HEK293 (cell line): ENCODE measurements at regions not wholly inside any gene's neighbourhood (a gene's known extent, or its start where the extent isn't known, plus 50 kb on each side); places are given as distances from the start of the nearest gene placed in this dataset.

Experiments
- CTCF ChIP-seq: fragments of 450-650 bp; formaldehyde crosslinking; IDR thresholded peaks from 2 replicates; pipeline ENCODE4 v1.5.1; 2016; ENCODE audit warnings: missing biosample characterization, missing genetic modification characterization
- ELK4 ChIP-seq: IDR thresholded peaks from 2 replicates; pipeline ENCODE4 v1.6.1; 2011; ENCODE audit warnings: mild to moderate bottlenecking, low read depth, low read length, borderline replicate concordance
- HOXD13 ChIP-seq: sonication (generic); formaldehyde crosslinking; IDR thresholded peaks from 2 replicates; pipeline ENCODE4 v1.8.0; 2022; ENCODE audit warnings: missing genetic modification reagents, borderline replicate concordance
- ZFP3 ChIP-seq: fragments of 450-650 bp; formaldehyde crosslinking; IDR thresholded peaks from 2 replicates; pipeline ENCODE4 v1.5.1; 2016; ENCODE audit warnings: low read depth, missing biosample characterization, missing genetic modification characterization
- ZNF155 ChIP-seq: fragments of 450-650 bp; formaldehyde crosslinking; IDR thresholded peaks from 2 replicates; pipeline ENCODE4 v1.5.1; 2016; ENCODE audit warnings: missing biosample characterization, missing genetic modification characterization
- ZNF311 ChIP-seq: fragments of 450-650 bp; formaldehyde crosslinking; IDR thresholded peaks from 2 replicates; pipeline ENCODE4 v1.5.1; 2017; ENCODE audit warnings: missing biosample characterization, missing genetic modification characterization, borderline replicate concordance
- ZNF324 ChIP-seq: fragments of 450-650 bp; formaldehyde crosslinking; IDR thresholded peaks from 2 replicates; pipeline ENCODE4 v1.5.1; 2016; ENCODE audit warnings: missing biosample characterization, missing genetic modification characterization
- ZNF354C ChIP-seq: fragments of 450-650 bp; formaldehyde crosslinking; IDR thresholded peaks from 2 replicates; pipeline ENCODE4 v1.5.1; 2016; ENCODE audit warnings: missing biosample characterization, missing genetic modification characterization, low read depth, borderline replicate concordance
- ZNF664 ChIP-seq: fragments of 450-650 bp; formaldehyde crosslinking; IDR thresholded peaks from 2 replicates; pipeline ENCODE4 v1.5.1; 2016; ENCODE audit warnings: missing biosample characterization, missing genetic modification characterization
- ZNF677 ChIP-seq: fragments of 450-650 bp; IDR thresholded peaks from 2 replicates; pipeline ENCODE4 v1.5.0; 2018; ENCODE audit warnings: missing biosample characterization, mild to moderate bottlenecking, missing genetic modification characterization, moderate library complexity
- ZSCAN30 ChIP-seq: fragments of 450-650 bp; IDR thresholded peaks from 2 replicates; pipeline ENCODE4 v1.5.1; 2018; ENCODE audit warnings: missing biosample characterization, mild to moderate bottlenecking, missing genetic modification characterization, moderate library complexity
- TF ChIP-seq, protein P1 (sequence below): fragments of 450-650 bp; formaldehyde crosslinking; IDR thresholded peaks from 2 replicates; pipeline ENCODE4 v1.5.1; 2016; ENCODE audit warnings: missing biosample characterization, missing genetic modification characterization

- TF ChIP-seq CTCF (tag by site-specific recombination): no peak
- no peak for TF ChIP-seq HOXD13 (CRISPR knock-in tag)
- TF ChIP-seq ZNF311 (tag by site-specific recombination): no peak
- TF ChIP-seq ZNF155 (tag by site-specific recombination): no peak
- no peak for TF ChIP-seq ZNF354C (tag by site-specific recombination)
- no peak for TF ChIP-seq ZNF677
- no peak for TF ChIP-seq ZNF324
- no peak for TF ChIP-seq ELK4
- TF ChIP-seq, protein P1, sequence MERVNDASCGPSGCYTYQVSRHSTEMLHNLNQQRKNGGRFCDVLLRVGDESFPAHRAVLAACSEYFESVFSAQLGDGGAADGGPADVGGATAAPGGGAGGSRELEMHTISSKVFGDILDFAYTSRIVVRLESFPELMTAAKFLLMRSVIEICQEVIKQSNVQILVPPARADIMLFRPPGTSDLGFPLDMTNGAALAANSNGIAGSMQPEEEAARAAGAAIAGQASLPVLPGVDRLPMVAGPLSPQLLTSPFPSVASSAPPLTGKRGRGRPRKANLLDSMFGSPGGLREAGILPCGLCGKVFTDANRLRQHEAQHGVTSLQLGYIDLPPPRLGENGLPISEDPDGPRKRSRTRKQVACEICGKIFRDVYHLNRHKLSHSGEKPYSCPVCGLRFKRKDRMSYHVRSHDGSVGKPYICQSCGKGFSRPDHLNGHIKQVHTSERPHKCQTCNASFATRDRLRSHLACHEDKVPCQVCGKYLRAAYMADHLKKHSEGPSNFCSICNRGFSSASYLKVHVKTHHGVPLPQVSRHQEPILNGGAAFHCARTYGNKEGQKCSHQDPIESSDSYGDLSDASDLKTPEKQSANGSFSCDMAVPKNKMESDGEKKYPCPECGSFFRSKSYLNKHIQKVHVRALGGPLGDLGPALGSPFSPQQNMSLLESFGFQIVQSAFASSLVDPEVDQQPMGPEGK: no peak
- TF ChIP-seq ZNF664 (tag by site-specific recombination): no peak
- TF ChIP-seq ZSCAN30: no peak
- no peak for TF ChIP-seq ZFP3 (tag by site-specific recombination)
Measured at GRCh38 chr4:125262502-125262901, 52.3 kb upstream of the FAT4 start.
